HG03565 (cell line): ENCODE measurements at regions not wholly inside any gene's neighbourhood (a gene's known extent, or its start where the extent isn't known, plus 50 kb on each side); places are given as distances from the start of the nearest gene placed in this dataset.
"Not testable (repeated sequence)": the region's sequence is repeated elsewhere in the genome, so short reads cannot be mapped to it uniquely, and the experiment has no call there.

ENCODE experiments used
- ATAC-seq: cut with Tn5 transposase; IDR thresholded peaks from one replicate; pipeline ENCODE4 v1.9.1; 2021; ENCODE audit warnings: mild to moderate bottlenecking, moderate library complexity; ENCODE audit not compliant: unreplicated experiment

DNA sequence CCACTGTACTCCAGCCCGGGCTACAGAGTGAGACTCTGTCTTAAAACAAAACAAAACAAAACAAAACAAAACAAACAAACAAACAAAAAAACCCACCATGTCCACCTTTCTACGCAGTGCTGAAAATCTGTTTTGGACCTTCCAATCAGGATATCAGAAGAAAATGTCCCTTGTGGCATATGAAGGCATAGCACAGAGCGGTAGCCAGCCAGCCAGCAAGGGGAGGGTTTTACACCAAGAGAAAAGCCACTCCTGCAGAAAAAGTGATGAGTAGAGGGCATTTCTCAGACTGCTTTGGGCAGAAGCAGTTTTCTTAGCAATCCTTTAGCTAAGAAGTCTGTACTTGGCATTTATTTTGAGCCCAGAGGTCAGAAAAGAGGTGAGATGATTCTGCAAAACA, 612.2 kb downstream of the TYW1 start:
- ATAC-seq, result no peak

DNA sequence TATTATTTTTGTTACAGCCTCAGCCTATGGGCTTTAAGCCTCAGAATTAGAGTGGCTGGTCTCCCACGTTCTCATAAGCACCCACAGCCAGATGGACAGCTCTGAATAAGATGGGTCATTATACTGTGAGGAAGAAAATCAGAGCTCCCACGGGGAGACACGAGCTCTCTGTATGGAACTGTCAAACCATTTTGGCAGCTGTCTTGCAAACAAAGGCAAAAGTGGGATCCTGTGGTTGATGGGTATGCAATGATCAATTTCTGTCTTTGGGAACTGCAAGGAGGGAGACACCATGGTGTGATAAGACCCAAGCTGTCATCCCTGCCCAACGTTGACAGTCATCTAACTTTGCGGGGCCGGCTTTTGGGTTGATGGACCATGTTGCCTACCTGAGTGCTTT, 614.3 kb downstream of the TYW1 start:
- no peak for ATAC-seq

DNA sequence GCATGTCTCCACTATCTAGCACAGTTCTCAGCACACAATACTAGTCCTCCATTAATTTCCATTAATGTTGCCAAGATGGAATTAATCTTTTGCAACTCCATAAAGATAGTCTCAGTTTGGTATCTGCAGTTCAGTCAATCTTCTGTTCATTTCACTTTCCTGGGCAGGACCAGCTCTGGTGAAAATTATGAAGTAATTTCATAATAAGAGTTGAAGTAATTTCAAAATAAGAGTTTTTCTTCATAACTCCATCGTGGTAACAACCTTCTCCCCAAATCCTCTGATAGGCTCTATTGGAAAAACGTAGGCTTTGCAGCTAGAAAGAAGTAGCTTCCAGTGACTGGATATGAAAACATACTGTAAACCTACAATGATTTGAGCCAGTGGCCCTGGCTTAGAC, 618.2 kb downstream of the TYW1 start:
- no peak for ATAC-seq

- ATAC-seq, result no peak
These were observed 619.9 kb downstream of the TYW1 start for GRCh38 chr7:67616517-67616916.

GRCh38 chr7:67618556-67619162, 622.0 kb downstream of the TYW1 start:
- no peak for ATAC-seq

DNA sequence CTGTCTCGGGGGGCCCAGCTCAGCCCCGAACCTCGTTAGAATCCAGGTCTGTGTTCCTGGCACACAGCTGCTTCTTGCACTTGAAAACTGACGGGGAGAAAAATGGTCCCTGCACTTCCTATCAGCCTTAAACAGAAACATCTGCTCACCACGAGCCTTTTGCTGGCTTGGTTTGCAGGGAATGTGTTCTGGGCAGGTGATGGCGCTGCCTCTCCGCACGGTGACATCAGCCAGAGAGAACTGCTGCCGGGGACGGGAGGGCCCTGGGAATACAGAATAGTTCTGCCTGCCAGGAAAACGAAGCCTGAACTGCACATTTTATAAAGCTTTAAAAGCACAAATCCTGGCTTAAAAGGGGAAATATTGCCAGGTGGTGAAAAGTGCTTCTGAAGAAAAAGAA, 622.5 kb downstream of the TYW1 start:
- ATAC-seq, result no peak

GRCh38 chr7:67620216-67620933, 623.7 kb downstream of the TYW1 start:
- no peak for ATAC-seq

DNA sequence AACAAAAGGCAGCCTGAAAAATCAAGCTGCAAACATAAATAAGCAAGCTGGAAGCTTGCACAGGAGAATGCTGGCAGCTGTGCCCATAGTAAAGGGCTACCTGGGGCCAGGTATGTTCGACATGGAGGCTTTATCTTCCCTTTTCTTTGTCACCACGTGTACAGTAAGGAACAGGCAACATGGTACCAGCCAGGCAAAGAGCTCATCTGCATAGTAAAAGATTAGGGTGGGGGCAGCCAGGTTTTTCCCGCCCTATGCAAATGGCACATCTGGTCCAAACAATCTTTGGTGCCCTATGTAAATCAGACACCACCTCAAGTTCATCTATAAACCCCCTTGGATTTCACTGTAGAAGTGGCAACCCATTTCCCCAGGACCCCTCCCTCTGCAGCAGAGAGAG, 625.1 kb downstream of the TYW1 start:
- ATAC-seq, result no peak

- ATAC-seq, result no peak
These were observed 628.7 kb downstream of the TYW1 start for GRCh38 chr7:67625257-67625737.

DNA sequence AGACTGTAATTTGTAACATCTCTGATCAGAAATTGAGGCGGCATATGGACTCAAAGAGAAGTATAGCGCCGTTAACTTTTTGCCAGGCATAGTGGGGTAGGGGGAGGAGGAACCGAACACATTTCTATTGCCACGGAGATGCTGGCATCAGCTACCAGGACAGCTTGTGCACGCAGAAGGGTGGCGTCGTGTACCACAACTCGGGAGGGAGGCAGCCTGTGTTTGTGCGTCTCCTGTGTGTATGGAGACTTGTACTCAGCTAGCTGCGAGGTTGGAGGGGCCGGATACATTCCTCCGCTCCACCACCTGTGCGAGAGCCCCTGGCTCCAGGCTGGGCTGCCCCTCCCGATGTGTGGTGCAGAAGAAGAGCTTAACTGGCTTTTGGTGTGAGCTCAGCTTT, 634.8 kb downstream of the TYW1 start:
- ATAC-seq, result no peak

GRCh38 chr7:67635271-67635670, 638.6 kb downstream of the TYW1 start:
- no peak for ATAC-seq

GRCh38 chr7:67636348-67637022, 639.9 kb downstream of the TYW1 start:
- ATAC-seq, result no peak

DNA sequence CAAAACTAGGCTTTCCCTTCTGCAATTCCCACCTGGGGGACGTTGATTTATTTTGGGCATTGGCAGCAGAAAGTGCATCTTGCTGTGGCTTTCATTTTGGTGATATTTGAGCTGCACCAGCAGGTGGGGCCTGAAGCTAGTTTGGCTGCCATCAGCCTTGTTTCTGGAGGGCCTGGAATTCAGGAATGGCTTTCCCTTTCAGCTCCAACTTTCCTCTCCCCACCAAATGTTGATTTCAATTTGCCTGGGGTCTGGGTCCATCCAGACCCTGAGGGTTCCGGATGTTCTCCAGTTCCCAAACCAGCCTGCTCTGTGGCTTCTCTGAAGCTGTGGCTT, 640.4 kb downstream of the TYW1 start:
- ATAC-seq, result no peak

DNA sequence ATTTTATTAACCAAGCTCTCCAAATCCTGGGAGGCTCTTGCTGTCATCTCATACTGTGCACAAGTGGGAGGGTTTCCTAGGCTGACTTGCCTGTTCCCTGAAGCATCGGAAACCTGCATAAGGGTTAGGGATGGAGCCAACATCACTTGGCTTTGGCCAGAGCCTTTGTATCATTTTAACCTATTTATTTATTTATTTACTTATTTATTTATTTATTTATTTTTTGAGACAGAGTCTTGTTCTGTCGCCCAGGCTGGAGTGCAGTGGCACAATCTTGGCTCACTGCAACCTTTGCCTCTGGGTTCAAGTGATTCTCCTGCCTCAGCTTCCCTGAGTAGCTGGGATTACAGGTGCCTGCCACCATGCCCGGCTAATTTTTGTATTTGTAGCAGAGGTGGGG, 645.9 kb downstream of the TYW1 start:
- ATAC-seq, result not testable (repeated sequence)

DNA sequence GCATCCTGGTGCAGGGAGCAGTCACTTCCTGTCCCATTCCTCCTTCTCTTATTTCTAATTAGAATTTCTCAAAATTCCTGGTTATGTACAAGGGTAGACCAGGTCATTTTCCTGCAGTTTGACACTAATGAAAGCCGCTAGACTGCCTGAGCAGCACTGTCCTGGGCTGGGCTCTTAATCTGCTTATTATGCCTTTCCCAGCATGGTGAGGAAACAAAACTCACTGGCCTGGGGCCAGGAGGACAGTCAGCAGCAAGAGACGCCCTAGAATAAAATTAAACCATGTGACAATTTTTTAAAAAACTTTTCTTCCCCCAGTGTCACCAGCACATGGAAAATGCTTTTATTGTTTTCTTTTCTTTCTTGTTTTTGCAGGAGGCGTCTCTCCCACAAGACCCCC, 647.5 kb downstream of the TYW1 start:
- no peak for ATAC-seq

DNA sequence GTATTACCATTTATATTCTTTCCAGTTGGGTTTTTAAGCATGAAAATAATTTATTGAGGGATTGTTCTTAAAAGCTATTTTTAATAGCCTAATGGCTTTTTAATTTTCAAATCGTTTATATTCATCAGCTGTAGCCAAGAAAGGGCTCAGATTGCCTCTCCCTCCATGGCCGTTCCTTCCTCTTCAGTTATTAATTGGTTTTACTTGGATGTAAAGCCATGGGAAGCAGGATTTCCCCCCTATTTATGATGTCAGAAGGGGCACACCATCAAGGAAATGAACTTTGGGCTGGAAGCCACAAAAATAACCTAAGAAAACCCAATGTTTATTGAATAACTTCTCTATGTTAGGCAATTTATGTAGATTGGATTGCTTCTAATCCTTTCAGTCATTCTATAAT, 656.3 kb downstream of the TYW1 start:
- ATAC-seq, result no peak

DNA sequence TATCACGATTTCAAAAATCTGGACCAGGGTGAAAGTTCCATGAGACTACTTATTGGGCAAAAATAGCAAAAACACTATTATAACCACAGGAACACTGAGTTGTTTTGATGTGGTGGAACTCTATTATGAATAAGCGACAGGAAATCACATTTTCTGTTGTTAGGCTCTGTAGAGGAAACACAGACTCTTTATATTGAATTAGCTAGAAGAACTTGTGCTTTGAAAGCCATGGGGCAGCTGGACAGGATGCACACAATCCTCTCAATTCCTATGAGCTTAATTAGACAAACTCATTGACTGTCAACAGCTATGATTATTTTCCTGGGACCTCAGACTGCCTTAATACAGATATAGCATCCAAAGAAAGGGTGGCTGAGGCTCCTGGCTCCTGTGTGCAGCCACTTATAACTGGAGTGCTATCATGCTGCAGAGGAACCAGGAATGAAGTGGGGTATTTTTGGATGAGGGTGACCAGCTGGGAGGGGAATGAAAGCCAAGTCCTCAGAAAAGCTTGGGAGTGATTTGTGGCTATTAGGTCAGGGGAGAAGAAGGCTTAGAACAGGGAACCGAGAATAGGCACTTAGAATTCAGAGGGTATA, 657.3 kb downstream of the TYW1 start:
- ATAC-seq, result no peak

DNA sequence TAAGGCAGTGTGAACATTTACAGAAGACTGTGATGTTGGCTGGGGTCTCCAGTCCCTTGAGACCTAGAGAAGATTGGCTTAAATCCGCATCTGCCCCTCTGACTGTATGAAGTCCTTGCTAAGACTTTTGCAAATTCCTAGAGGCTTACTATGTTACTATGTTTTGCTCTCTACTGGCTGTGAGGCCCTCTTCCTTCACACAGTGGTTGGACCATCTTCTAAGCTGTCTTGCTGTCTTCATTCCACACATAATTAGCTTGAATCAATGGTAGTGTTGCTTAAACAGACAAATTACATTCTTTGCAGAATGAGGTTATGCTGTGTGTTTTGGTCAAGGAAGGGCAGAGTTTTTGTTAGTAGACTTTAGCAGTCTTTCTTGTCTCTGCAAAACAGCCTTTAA, 658.0 kb downstream of the TYW1 start:
- no peak for ATAC-seq

GRCh38 chr7:67655168-67655567, 658.5 kb downstream of the TYW1 start:
- no peak for ATAC-seq

DNA sequence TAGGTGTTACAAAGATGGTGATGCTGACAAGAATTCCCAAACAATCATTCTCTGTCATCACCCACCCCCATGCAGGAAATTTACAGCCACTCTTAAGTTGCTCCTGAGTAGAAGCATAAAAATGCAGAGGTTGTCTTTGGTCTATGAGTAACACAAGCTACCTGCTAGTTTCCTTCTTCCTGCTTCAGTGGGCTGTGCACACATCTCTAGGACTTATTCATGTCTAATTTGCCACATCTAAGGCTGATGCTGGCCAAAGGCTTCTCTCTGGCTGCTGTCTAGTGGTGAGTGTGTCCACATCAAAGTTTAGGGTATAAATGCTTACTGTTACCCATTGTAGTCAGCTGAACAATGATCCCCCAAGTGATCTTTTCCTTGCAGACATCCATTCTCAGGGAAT, 662.5 kb downstream of the TYW1 start:
- ATAC-seq, result no peak

DNA sequence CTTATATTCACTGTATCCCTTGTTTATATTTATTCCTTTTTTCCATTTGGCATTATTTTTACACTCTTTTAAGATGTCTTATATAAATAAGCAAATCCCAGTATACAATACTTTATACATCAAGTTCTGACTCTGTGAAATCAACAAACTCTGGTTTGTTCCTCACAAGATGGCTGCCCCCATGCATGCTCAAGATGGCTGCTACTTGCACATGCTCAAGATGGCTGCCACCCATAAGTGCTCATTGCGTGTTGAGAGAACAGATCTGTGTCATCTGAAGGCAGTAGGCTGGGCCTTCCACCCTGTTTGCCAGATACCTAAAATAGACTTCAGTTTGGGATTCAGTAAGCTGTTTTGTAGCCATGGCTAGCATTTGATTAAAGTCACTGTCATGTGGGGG, 666.2 kb downstream of the TYW1 start:
- no peak for ATAC-seq

DNA sequence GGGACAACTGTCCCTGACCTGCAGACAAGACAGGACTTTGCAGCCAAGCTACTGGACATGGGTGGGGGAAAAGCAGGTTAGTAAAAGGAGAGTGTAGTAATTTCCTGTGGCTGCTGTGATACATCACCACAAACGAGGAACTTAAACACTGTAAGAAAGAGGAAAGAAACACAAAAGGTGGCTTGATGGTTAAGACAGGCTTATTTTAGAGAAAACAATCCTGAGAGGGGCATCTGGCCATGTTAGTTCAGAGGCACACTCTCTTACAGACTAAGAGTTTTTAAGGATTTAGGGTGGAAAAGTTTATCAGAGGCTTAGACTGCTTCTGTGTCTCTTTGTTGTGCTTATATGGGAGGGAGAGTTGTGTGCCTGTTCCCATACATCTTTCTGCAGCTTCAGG, 667.0 kb downstream of the TYW1 start:
- ATAC-seq, result no peak
